HG03565 (cell line): ENCODE measurements at regions not wholly inside any gene's neighbourhood (a gene's known extent, or its start where the extent isn't known, plus 50 kb on each side); places are given as distances from the start of the nearest gene placed in this dataset.
"Not testable (repeated sequence)": the region's sequence is repeated elsewhere in the genome, so short reads cannot be mapped to it uniquely, and the experiment has no call there.

Source experiments
- ATAC-seq: cut with Tn5 transposase; IDR thresholded peaks from one replicate; pipeline ENCODE4 v1.9.1; 2021; ENCODE audit warnings: mild to moderate bottlenecking, moderate library complexity; ENCODE audit not compliant: unreplicated experiment

DNA sequence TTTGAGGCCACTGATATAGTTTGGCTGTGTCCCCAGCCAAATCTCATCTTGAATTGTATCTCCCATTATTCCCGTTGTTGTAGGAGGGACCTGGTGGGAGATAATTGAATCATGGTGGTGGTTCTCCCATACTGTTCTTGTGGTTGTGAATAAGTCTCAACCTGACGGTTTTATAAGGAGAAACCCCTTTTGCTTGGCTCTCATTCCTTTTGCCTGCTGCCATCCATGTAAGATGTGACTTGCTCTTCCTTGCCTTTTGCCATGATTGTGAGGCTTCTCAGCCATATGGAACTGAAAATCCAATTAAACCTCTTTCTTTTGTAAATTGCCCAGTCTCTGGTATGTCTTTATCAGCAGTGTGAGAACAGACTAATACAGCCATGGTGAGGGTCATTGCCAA is 431.6 kb upstream of the ID2 start:
- ATAC-seq: not testable (repeated sequence)

DNA sequence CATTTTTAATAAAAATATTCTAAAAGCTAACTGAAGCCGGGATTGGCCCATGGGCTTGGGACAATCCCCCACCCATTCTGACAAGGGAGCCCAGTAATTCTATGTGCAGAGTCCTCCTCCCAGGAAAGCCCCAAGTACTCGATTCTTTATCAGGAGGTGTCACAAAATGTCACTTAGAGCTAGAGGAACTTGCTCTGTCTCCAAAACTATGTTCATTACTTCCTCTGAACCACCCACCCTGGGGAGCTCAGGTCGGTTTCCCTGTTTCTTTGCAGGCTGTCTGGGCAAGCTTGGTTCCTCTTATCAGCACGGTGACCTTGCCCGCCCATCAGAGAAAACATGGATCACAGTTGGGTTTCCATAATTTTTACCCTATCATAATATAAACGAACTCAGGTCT is 430.6 kb upstream of the ID2 start:
- ATAC-seq: no peak

DNA sequence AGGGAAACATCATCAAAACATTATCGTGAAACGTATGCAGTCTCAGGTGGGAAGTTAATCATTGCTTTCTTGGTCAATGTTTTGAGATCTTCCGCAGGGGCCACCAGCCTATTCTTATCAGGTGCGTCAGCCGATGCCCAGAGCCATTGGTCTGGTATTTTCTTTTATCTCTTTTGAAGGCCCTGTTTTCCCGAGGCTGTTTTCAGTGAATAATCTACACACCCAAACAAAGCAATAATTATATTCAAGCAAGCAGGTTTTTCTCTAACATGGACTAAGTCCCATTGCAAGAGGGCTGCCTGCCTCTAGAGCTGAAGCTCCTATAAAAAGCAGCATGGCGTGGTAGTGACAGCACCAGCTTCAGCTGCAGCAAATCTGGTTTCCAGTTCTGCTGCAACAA is 430.0 kb upstream of the ID2 start:
- ATAC-seq: no peak

DNA sequence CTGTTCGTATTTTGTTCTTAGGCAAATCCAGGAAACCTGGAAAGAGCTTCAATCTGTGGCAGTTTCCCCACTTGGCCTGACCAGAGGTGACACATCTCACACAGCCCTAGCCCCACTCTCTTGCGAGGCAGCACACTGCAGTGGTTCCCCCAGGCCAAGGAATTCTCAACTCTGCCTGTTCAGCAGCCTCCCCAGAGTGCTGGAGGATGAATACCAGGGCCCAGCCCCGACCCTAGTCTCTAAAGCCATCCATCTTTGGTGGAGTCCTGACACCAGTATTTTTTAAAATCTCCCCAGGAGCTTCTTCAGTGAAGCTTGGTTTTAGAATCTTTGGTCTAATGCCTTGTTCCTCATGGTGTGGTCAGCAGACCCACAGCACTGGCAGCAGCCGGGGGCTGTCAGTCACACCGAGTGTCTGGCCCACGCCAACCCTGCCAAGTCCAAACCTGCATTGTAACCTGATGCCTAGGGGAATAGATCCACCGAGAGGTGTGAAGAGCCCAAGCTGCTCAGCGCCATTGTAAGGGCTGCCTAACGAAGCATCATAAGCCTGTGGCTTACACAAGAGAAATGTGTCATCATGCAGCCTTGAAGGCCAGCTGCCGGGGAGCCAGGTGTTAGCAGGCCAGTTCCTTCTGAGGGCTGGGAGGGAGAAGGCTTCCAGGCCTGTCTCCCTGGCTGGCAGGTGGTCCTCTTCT is 428.7 kb upstream of the ID2 start:
- peak; percentile 85 for ATAC-seq

DNA sequence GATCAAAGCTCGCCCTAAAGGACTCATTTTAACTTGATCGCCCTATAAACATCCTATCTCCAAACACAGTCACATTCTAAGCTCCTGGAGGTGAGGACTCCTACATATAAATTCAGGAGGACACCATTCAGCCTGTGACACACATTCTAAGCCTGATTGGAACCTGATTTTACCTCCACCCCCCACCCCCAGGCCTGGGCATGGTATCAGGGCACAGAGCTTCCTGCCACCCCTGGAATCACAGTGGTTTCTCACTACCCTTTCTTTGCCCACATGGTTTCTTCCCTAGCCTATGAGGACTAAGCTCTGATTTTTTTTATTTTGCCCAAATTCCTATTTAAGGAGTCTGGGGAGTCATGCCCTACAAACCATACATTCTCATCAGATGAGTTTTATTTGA is 428.1 kb upstream of the ID2 start:
- ATAC-seq: no peak

DNA sequence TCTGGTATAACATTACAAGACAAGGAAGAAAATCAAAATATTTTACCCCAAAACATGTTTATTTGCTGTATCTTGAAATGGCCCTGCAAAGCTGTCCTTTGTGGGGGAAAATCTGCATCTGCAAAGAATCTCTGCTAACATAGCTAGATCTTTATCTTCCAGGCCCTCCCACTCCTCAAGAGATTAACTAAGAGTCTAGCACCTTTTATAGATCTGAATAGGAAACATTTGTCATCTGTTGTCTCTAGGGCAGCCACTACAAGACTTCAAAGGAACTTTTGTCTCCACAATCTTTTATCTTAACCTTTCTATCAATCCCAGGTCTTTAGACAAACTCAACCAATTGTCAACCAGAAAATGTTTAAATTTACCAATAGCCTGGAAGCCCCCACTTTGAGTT is 427.6 kb upstream of the ID2 start:
- not testable (repeated sequence) for ATAC-seq

DNA sequence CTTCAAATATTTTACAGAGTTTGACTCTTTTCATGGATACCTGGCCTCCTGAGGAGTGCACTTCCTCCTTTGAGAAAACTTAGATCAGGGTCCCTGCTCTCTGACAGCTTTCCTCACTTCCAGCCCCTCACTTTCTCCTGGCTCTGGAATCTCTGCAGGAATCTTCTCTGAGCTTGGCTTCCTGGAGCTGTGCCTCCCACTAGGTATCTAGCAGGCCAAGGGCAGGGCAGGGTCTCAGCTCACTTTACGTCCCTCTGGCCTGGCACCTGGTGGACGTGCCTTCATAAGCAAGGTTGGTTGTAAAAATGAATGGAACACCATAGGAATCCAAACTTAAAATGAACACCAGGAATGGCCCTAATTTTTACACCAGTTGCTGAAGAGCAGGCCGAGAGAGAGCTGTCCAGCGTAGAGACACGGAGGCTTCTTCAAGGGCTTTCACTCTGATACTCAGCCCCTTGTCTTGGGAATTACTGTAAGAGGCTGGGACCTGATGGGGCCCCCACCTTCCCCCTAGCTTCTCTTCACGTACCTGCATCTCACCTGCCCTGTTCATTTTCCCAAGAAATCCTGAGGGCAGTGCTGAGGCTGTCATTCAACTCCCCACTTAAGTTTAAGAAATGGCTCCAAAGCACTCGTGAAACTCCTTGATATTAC is 426.9 kb upstream of the ID2 start:
- ATAC-seq: no peak

DNA sequence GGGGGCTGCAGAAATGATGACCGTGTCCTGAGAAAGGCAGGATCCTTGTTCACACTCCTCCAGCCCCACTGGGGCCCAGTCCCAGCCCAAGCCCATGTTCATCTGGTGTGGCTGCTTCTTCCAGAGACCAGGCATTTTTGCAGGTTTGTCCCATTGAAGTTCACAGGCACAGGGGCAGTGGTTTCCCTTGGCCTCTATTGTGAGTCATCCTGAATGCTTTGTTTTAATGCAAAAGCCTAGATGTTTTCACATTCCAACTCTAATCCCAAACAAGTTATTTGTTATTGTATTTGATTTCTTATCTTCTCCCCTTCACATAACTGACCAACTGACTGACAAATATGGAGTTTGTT is 426.4 kb upstream of the ID2 start:
- no peak for ATAC-seq

DNA sequence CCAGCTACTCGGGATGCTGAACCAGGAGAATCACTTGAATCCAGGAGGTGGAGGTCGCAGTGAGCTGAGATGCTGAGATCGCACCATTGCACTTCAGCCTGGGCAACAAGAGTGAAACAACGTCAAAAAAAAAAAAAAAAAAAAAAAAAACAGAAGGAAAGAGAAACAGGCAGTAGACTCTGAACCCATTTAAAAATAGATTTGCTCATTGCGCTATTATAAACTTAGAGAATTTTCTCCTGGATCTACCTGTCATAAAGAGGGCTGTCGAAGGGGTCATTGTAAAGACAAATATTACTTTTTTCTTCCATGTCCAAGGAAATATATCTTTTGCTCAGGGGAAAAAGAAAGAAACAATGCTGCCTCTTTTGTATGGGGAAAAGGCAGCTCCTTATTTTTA is 425.0 kb upstream of the ID2 start:
- ATAC-seq: no peak

DNA sequence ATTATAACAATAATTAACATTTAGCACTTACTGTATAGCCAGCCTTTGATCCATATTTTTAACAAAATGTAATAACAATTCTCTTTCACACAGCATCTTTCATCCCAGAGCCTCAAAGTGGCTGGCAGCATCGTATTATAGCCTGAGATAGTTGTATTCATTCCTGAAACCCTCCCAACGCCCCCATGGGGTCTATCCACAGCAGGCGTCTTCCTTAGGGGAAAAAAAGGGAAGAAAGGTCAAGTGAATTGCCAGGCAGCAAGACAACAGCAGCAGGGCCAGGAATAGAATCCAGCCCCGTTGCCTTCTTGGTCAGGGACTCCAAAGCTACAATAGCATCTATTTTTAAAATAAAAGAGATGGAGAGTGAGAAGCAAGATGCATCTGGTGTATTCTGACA is 424.4 kb upstream of the ID2 start:
- ATAC-seq: no peak

DNA sequence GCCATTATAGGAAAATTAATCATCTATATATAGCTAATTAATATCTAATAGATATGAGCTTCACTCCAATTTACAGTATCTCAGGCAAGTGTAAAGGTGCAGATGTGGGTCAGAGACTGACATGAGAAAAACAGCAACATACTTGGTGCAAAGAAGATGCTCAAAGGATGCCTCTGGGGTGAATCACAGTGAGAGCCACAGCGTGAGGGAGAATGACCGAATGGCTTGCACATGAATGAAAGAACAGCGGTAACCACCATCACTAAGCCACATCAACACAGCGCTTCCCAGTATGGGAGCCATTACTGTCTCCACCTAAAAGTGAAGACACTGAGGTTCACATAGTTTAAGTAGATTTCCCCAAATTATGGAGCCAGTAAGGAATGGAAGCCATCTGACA is 423.4 kb upstream of the ID2 start:
- no peak for ATAC-seq

DNA sequence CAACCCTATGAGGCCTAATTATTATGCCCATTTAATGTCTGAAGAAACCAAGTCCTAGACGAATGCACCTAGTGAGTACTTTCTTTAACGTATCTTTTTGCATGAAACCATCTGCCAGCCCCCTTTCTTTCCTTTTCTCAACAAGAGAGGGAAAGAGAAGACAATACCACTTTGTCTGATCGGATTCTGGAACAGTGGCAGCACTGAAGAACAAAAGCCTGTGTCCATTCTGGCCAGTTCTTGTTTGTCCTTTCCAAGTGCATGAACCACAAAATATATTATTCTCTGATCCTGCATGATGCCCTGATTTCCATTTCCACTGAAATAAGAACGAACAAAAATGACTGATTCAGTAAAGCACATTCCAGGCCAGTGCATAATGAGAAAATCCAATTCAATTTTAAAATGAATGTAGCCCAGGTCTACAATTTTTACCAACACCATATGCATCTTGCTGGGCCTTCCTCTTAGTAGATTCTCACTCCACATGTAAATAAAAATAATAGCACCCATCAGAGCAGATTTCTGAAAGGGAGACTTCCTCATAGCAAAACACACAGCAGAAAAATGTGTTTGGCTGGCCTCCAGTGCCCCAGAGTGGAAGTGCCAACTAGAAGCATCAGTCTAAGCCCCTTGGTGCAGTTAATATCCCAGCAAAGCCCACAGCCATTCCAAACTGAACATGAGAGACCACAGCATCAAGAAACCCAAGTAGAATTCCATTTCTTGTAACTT is 422.6 kb upstream of the ID2 start:
- no peak for ATAC-seq

DNA sequence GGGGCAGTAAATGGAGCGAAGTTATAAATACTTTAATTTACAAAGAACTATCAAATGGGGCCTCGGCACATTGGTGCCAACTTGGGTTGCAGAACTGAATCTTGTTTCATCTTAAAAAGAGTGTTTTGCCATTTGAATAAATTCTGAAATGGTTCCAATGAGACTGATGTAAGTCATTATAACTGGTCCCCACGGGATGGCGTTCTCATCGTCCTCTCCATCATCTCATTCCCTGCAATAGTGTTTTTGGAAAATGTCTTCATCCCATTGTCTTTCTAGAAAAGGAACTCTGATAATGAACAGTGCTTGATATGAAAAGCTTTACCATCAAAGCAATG is 422.0 kb upstream of the ID2 start:
- ATAC-seq: no peak

DNA sequence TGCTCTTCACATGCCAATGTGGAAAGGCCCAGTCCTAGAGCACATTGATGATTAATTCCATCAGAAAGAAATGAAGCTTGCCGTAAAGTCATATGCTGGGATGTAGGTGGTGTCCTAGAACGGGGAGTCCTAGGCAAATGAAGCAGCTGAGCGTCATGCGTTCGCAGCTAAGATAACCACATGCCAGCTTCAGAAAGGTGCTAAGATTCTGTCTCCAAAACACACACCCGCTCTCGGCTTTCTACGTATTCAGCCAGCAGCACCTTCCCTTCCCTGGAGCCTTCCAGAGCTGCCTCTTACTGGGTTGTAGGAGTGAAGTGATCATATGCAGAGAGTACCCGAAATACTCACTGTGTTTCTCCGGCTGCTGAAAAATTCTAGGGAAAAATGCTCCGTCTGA is 421.6 kb upstream of the ID2 start:
- ATAC-seq: no peak

DNA sequence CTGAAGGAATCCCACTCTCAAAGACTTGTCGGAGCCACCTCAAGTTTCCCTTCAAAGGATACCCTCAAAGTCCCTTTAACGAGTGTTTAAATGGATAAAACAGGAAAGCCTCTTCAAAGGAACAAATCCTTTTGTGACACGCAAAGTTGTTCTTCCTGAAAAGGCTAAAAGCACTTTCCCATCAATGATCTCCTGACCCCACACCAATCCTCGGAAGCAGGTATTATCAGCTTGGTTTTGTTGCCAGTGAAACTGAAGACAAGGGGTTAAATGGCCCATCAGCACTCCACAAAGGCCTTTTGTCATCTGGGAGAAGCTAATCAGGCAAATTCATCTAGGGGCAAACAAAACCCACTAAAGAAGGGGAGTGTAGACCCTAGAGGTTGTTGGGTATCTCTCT is 418.0 kb upstream of the ID2 start:
- no peak for ATAC-seq

DNA sequence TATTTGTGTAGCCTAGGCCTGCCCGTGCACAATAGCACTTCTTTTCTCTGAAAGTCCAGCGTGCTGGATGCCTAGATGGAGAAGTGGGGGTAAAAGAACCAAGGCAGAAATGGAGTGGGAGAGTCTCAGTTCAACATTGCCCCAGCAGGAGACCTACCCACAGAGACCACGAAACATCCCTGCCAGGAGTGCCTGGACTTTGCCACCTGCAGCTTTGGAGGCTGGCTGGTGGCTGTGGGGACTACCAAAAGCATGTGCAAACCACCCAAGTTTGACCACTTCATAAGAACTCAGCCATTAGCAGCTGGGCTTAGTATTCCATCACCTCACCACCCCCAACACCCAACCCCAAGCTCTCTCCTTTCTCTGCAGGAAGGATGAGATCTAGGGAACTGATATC is 416.9 kb upstream of the ID2 start:
- ATAC-seq: no peak

DNA sequence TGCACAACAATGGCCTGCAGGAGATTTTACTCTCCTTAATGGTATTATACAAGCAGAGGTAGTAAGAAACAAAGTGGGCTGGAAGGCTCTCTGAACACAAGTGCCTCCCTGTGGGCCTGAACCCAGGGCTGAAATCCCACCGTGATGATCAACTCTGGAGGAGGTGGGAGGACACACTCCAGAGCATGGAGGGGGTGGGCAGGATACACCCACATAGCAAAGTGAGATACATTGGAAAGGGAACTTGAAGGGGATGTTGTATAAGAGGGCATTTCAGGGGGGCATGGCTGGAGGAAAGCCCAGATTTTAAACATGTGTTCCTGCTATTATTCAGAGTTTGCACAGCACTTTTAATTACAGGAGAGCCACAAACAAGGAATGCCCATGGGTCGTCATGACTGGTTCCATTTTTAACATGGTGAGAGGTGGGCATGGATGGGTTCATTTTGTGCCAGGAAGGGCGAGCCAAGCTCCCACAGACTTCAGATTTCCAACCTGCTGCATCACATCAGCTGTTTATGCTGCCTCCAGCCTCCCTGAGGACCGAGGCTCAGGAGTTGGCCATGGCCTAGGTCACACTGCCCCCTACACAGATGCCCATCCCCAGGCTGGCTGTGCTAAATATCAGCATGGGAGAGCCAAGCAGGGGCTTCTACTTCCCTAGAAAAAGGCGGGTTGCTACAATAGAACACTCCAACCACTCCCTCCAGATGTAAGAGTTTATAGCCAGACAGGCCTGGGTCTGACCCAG is 416.2 kb upstream of the ID2 start:
- ATAC-seq: no peak

DNA sequence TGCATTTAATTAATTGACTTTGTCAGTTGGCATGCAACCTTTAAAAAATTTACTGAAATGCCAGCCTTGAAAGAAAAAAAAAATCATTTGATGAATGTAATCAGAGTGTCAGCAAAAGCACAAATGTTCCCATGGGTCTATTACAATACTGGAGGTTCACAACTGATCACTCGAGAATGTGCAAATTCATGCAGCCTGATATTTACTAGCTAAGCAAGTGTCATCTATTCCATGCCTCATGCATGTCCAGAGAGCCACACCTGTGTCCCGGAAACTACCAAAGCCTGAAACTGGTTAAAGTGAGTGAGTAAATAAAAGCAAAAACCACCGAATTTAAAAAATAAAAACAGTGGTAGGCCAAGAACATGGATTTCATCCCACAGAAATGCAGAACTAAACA is 415.3 kb upstream of the ID2 start:
- ATAC-seq: no peak

DNA sequence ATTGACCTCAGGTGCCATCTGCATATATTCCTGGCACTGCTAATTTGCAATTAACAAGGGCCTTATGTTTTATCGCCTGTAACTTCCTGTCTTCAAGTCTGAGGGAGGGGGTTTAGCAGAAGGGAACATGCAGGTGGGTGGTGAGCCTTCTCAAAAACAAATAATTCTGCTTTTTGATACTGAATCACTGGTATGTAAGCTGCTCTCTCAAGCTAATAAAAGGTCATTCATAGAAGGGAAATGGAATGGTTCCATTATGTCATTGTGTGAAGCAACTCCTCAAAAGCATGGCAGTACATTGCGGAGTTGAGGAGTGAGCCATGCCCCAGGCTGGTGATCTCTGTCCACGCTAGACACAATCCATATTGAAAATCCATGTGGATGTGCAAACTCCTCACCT is 414.8 kb upstream of the ID2 start:
- no peak for ATAC-seq

DNA sequence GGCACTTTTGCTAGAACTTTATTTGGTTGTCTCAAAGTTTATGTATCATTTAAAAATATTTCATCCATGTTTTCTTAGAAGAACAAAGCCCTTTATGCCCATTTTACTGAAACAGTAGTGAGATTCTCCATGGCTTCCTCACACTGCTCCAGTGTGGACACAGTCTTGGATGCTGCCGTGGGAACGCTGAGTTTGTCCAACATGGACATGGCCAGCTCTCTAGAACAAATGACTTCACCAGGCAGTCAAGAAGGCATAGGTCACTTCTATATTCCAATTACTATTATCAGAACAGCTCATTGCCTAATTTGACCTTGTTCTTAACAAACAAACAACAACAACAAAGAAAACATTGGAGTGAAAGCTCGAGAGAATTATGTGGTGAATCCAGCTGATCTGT is 414.1 kb upstream of the ID2 start:
- ATAC-seq: no peak

DNA sequence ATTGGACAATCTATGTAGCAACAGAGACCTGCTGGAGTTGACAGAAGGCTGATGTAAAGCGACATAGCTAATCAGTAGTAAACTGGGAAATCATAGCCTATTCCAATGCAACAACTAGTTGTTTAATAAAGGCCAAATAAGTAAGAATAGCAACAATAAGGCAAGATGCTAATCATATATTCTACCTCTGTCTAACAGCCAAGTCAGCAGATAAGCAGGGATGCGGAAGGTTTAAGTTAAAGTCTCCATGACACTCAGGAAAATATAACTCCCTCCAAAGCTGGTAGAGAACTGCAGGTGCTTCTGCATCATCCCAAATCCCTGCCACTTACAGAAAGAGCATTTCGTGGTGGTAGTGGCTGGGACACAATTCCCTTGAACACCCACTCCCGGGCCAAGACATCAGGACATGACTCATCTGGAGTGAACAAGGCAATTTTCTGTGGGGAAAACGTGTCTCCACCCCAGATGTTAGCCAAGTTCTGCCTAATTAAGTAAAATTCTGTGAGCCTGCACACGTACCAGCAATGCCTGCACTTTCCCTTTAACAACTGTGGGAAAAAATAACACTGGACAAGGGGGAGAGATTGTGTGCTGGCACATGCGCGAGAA is 413.6 kb upstream of the ID2 start:
- no peak for ATAC-seq
